Breast epithelium (tissue), 4 donors: ENCODE measurements at regions not wholly inside any gene's neighbourhood (a gene's known extent, or its start where the extent isn't known, plus 50 kb on each side); places are given as distances from the start of the nearest gene placed in this dataset.

ENCODE experiments used
- DNase-seq, 2 donors: peaks; one replicate each; pipeline ENCODE4 v3.0.0-alpha.2; 2019; ENCODE audit warnings: low spot score in 2 of 2
- H3K27ac ChIP-seq, 2 donors: fragments of 200-600 bp; sonication (generic) in 1 of 2; one replicate each; pipeline ENCODE4 v1.5.1; 2016 to 2019; ENCODE audit warnings: mild to moderate bottlenecking in 1 of 2
- H3K27me3 ChIP-seq, 2 donors: fragments of 200-600 bp; sonication (generic) in 1 of 2; one replicate each; pipeline versions ENCODE4 v1.5.1 to v1.6.0; 2017 to 2019; ENCODE audit warnings: control low read depth in 1 of 2, mild to moderate bottlenecking in 1 of 2
- H3K36me3 ChIP-seq: fragments of 200-600 bp; one replicate; pipeline ENCODE4 v1.5.1; 2019
- H3K4me1 ChIP-seq, 2 donors: fragments of 200-600 bp; sonication (generic); one replicate each; pipeline ENCODE4 v1.5.1; 2016 to 2019; ENCODE audit warnings: control low read depth in 1 of 2
- H3K4me3 ChIP-seq, 3 donors: fragments of 200-600 bp; sonication (generic); 1 replicate in 2 of 3; 2 replicates in 1 of 3; pipeline ENCODE4 v1.5.1; 2016 to 2019; ENCODE audit warnings: mild to moderate bottlenecking in 3 of 3, moderate library complexity in 2 of 3
- H3K9me3 ChIP-seq, 2 donors: fragments of 200-600 bp; sonication (generic) in 1 of 2; one replicate each; pipeline ENCODE4 v1.5.1; 2016 to 2019; ENCODE audit warnings: control low read depth in 1 of 2
- POLR2A ChIP-seq: fragments of 450-650 bp; IDR thresholded peaks from one replicate; pipeline ENCODE4 v1.6.1; 2016; ENCODE audit warnings: antibody characterized with exemption, mild to moderate bottlenecking, moderate library complexity
- POLR2AphosphoS5 ChIP-seq, 3 donors: sonication (generic); formaldehyde crosslinking; IDR thresholded peaks; one replicate each; pipeline ENCODE4 v1.6.1; 2017; ENCODE audit warnings: antibody characterized with exemption in 3 of 3
- intact Hi-C: fragments of 100-400 bp; cut with DNase I; formaldehyde crosslinking; loops from one replicate; pipeline ENCODE4 v1.15.1; 2023; ENCODE audit warnings: low total_unique reads
- TF ChIP-seq, protein P1 (sequence below), 3 donors: fragments of 450-650 bp; IDR thresholded peaks; one replicate each; pipeline ENCODE4 v1.5.1; 2016 to 2017; ENCODE audit warnings: antibody characterized with exemption in 3 of 3, mild to moderate bottlenecking in 3 of 3, moderate library complexity in 3 of 3

DNA sequence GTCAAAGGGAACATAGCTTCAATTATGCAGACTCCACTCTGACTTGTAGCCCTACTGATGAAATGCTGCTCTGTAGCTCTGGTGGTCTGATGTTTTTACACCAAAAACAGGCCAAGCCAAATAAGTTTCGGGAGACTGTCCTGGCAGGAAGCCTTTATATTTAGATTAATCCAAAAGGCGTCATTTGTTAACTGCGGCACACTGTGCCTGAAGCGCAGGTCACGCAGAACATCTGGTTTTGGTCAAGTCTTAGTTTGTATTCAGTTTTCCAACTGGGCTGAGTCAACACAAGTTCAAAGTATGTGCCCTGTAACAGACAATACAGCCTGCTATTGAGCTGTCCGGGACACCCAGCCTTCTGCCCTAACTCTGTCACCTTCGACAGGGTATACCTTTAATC, 154.6 kb upstream of the IPO5 start:
- Histone ChIP-seq H3K4me1 (no peaks in the 10 kb centered on the region), H3K9me3 (peaks cover 12 to 15% of the 10 kb centered on the region in 2 donors), H3K36me3 (no peaks in the 10 kb centered on the region), H3K27ac (no peak overlapping the region), H3K27me3 (no peaks in the 10 kb centered on the region), H3K4me3 (no peak overlapping the region)
- DNase-seq = no peak
- intact Hi-C loops = loop anchor here (5.0 kb wide), 1 partner anchor 1107 kb away; no protein-coding TSS in a partner anchor
- TF ChIP-seq, protein P1, sequence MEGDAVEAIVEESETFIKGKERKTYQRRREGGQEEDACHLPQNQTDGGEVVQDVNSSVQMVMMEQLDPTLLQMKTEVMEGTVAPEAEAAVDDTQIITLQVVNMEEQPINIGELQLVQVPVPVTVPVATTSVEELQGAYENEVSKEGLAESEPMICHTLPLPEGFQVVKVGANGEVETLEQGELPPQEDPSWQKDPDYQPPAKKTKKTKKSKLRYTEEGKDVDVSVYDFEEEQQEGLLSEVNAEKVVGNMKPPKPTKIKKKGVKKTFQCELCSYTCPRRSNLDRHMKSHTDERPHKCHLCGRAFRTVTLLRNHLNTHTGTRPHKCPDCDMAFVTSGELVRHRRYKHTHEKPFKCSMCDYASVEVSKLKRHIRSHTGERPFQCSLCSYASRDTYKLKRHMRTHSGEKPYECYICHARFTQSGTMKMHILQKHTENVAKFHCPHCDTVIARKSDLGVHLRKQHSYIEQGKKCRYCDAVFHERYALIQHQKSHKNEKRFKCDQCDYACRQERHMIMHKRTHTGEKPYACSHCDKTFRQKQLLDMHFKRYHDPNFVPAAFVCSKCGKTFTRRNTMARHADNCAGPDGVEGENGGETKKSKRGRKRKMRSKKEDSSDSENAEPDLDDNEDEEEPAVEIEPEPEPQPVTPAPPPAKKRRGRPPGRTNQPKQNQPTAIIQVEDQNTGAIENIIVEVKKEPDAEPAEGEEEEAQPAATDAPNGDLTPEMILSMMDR (IDR thresholded peaks at IDR 0.05) = no peak
- TF ChIP-seq POLR2AphosphoS5 (IDR thresholded peaks at IDR 0.05) (no peak), POLR2A (no peak)

DNA sequence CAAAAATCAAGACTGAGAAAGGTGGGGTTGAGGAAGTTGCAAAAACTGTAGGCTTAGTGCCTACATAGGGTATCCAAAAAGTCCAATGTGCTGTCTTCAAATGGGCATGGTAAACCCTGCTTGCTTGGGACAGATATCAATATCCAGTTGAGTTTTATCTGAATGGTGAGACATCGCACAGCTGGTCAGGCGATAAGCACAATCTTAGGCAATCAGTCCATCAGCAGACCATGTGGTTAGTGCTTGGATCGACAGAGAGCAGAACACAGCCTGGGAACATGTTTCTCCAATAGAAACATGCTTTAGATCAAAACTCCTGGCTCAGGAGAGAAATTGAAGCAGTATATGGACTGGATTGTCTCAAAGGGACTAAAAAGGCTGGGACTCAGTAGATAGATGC, 151.3 kb upstream of the IPO5 start:
- no peak overlapping the region for H3K27ac ChIP-seq
- intact Hi-C loops = no loop called here
- no peaks in the 10 kb centered on the region for H3K4me1 ChIP-seq
- no peak overlapping the region for H3K4me3 ChIP-seq
- no peaks in the 10 kb centered on the region for H3K27me3 ChIP-seq
- no peak for DNase-seq
- no peaks in the 10 kb centered on the region for H3K36me3 ChIP-seq
- TF ChIP-seq, protein P1 (IDR thresholded peaks at IDR 0.05) = no peak
- no peak for TF ChIP-seq POLR2AphosphoS5 (IDR thresholded peaks at IDR 0.05)
- TF ChIP-seq POLR2A = no peak
- H3K9me3 ChIP-seq = no peaks in the 10 kb centered on the region

DNA sequence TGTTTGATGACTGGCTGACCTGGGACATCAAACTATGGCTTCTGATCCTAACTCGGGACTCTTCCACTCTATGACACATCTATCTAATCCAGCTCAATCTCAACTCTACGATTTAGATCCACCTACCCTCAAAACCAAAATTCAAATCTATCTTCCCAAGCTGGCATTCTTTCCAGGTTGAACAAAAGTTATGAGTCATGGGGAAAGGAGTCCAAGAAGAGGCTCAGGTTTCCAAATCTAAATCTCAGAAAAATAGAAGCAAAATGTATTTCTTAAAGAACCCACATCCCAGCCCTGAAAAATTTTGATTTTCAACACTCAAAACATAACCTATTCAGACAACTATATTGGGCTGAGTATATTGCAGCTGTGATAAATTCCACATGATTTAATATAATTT, 143.9 kb upstream of the IPO5 start:
- no peak for TF ChIP-seq POLR2A
- TF ChIP-seq POLR2AphosphoS5 (IDR thresholded peaks at IDR 0.05) = no peak
- TF ChIP-seq, protein P1 (IDR thresholded peaks at IDR 0.05) = no peak
- H3K4me3 ChIP-seq = no peak overlapping the region
- no peaks in the 10 kb centered on the region for H3K27me3 ChIP-seq
- H3K27ac ChIP-seq = no peak overlapping the region
- intact Hi-C loops = no loop called here
- no peaks in the 10 kb centered on the region for H3K36me3 ChIP-seq
- H3K4me1 ChIP-seq = no peaks in the 10 kb centered on the region
- no peaks in the 10 kb centered on the region for H3K9me3 ChIP-seq
- DNase-seq = no peak

DNA sequence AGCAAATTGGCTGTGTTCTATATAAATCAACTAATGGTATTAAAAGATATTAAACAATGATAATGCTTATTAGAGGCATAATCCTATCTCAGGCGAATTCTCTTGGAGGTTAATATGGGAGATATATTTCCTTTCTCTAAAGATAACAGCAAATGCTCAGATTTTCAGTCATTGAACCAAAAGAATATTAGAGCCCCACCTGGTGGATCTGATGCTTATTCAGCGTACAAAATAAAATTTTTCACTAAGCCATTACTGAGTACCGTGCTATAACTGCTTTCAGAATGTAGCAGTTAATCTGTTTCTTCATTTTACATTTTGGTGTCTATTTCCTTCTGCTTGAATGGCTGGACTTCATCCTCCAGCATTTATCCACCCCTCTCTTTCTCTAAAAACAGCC, 143.3 kb upstream of the IPO5 start:
- intact Hi-C loops = no loop called here
- TF ChIP-seq POLR2AphosphoS5 (IDR thresholded peaks at IDR 0.05) (no peak), POLR2A (no peak)
- TF ChIP-seq, protein P1 (IDR thresholded peaks at IDR 0.05) = no peak
- no peak for DNase-seq
- Histone ChIP-seq H3K4me1 (no peaks in the 10 kb centered on the region), H3K4me3 (no peak overlapping the region), H3K9me3 (no peaks in the 10 kb centered on the region), H3K36me3 (no peaks in the 10 kb centered on the region), H3K27me3 (no peaks in the 10 kb centered on the region), H3K27ac (no peak overlapping the region)

DNA sequence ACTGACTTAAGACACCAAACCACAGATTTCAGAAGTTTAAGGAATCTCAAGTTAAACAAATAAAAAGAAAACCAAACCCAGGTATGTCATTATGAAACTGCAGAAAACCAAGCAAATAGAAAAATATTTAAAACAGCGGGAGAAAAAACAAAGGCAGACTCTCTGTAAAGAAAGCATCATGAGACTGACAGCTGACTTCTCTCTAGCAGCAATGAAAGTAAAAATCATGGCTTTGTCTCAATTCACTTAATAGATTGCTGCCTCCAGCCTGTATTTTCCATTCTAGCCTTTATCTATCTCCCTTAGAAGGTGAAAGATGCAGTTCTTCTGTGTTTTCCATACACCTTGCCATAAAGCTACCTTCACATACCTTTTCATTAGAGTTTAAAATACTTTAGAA, 131.1 kb upstream of the IPO5 start:
- TF ChIP-seq, protein P1 (IDR thresholded peaks at IDR 0.05) = no peak
- no peak for TF ChIP-seq POLR2A
- no peak for TF ChIP-seq POLR2AphosphoS5 (IDR thresholded peaks at IDR 0.05)
- no peak overlapping the region for H3K27ac ChIP-seq
- H3K4me3 ChIP-seq = no peak overlapping the region
- no peaks in the 10 kb centered on the region for H3K4me1 ChIP-seq
- intact Hi-C loops = no loop called here
- no peaks in the 10 kb centered on the region for H3K36me3 ChIP-seq
- H3K9me3 ChIP-seq = no peaks in the 10 kb centered on the region
- no peak for DNase-seq
- no peaks in the 10 kb centered on the region for H3K27me3 ChIP-seq
